OCI-LY3 (cell line): ENCODE measurements at regions not wholly inside any gene's neighbourhood (a gene's known extent, or its start where the extent isn't known, plus 50 kb on each side); places are given as distances from the start of the nearest gene placed in this dataset.

Experiments used
- EZH2phosphoT487 ChIP-seq: fragments of 200-600 bp; shearing (Covaris generic); IDR thresholded peaks from 2 replicates; pipeline ENCODE4 v1.6.1; 2018; ENCODE audit warnings: antibody characterized with exemption, mixed run types, low read depth
- TF ChIP-seq, protein P1 (sequence below): fragments of 200-600, 300-600 bp; sonication (generic); IDR thresholded peaks from 2 replicates; pipeline ENCODE4 v1.5.1; 2014; ENCODE audit warnings: antibody characterized with exemption, low read length, low read depth

DNA sequence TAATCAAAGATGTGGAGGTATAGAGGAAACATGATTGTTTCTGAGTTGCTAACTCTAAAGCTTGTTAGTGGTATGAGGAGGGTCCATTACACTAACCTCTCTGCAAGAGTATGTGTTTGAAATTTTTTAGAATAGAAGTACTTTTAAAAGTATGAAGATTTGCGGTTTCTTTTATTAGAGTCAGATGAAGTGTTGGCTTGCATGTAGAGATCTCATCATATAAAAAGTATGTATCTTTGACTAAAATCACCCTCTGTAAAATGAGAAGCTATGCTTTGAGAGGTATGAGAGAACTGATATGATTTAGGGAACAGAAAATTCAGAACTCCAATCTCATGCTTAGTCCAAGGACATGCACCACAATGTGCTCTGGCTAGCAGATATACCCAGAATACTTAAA is 140.4 kb upstream of the MBNL1 start:
- TF ChIP-seq, protein P1, sequence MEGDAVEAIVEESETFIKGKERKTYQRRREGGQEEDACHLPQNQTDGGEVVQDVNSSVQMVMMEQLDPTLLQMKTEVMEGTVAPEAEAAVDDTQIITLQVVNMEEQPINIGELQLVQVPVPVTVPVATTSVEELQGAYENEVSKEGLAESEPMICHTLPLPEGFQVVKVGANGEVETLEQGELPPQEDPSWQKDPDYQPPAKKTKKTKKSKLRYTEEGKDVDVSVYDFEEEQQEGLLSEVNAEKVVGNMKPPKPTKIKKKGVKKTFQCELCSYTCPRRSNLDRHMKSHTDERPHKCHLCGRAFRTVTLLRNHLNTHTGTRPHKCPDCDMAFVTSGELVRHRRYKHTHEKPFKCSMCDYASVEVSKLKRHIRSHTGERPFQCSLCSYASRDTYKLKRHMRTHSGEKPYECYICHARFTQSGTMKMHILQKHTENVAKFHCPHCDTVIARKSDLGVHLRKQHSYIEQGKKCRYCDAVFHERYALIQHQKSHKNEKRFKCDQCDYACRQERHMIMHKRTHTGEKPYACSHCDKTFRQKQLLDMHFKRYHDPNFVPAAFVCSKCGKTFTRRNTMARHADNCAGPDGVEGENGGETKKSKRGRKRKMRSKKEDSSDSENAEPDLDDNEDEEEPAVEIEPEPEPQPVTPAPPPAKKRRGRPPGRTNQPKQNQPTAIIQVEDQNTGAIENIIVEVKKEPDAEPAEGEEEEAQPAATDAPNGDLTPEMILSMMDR, result no peak
- no peak for TF ChIP-seq EZH2phosphoT487
